TTC549 (cell line): ENCODE measurements at regions not wholly inside any gene's neighbourhood (a gene's known extent, or its start where the extent isn't known, plus 50 kb on each side); places are given as distances from the start of the nearest gene placed in this dataset.
"Not testable (repeated sequence)": the region's sequence is repeated elsewhere in the genome, so short reads cannot be mapped to it uniquely, and the experiment has no call there.

ENCODE experiments used
- FAIRE-seq: peaks from 2 replicates; lab custom pipeline; 2012; peaks lifted over from hg19 to GRCh38; lab: Jason Lieb, UNC

DNA sequence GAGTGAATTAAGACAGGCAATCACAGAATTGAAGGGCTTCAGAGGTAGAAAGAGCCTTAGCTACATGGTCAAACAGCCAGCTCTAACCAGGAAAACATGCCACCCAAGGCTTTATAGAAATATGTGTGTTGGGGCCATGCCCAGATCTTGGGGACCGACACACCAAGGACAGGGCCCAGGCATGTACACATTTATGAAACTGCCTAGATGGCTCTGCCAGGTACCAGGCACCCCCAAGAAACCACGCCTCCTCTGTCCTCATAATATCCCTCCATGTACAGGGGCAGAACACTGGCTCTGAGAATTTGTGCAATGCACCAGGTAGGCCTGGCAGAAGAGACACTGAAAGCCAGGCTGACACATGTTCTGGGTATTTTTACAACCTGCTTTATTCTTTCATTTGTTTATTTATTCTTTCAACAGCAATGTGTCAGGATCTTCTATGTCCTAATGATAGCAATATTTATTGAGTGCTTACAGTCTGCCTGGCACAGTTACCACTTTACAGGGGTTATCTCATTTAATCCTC is 137.9 kb upstream of the LSM14A start:
- no peak for FAIRE-seq

DNA sequence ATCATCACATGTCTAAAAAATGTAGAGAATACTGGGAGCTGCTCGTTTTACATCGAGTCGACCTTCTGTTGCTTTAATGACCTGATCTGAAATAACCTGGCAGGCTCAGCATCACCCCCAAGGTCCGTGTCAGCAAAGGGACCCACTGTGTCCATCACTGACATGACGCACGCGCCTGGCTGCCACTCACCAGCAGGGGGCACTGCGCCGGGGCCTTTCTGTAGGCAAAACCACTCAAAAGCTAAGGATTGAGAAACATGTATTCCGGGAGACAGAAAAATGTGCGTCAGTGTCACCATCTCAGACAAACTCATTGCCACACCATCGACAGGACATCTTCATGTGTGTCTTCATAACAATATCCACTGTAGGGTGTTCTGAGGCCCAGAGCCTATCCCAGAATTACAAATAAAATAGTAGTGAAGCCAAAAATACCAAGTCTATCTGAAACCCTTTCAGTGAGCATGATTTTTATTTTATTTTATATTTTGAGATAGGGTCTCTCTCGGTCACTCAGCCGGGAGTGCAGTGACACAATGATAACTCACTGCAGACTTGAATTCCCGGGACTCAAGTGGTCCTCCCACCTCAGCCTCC is 130.3 kb upstream of the LSM14A start:
- no peak for FAIRE-seq

- FAIRE-seq, result no peak
Measured at GRCh38 chr19:34044021-34044420, 128.3 kb upstream of the LSM14A start.

DNA sequence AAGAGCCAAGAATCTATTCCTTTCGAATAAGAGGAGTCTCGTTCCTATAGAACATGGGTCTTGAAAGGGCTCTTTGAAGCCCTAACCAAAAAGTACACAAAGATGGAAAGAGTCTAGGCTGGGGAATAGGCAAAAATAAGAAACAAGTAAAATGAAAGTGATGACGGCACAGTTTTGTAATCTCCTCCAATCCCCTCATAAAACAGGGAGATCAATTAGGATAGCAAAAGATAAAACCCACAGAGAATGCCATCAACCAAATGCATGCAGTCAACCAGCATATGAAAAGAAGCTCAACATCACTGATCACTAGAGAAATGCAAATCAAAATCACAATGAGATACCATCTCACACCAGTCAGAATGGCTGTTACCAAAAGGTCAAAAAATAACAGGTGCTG is 122.4 kb upstream of the LSM14A start:
- FAIRE-seq, result no peak

- not testable (repeated sequence) for FAIRE-seq
Measured at GRCh38 chr19:34050430-34050829, 121.9 kb upstream of the LSM14A start.

- no peak for FAIRE-seq
Measured at GRCh38 chr19:34051255-34051654, 121.0 kb upstream of the LSM14A start.

- FAIRE-seq, result no peak
Measured at GRCh38 chr19:34057155-34057554, 115.1 kb upstream of the LSM14A start.

DNA sequence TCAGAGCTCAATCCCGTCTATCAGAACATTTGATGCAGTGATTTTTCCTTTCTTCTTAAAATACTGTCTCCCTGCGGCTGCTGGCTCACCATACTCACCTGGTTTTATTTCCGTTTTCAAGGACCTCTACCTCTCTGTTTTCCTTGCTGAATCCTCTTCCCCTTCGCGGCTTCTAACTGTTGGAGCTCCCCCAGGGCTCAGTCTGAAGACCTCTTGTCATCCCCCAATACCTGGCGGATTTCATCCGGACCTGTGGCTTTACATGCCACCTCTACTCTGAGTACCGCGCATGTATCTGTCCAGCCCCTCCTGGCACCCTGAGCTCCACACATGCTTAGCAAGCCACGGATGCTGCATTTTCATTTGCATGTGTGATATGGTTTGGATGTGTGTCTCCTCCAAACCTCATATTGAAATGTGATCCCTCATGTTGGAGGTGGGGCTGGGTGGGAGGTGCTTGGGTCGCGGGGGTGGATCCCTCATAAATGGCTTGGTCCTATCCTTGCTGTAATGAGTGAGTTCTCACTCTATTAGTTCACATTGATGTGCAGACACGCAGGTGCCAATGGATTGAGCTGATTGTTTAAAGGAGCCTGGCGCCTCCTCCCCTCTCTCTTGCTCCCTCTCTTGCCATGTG is 106.2 kb upstream of the LSM14A start:
- FAIRE-seq, result no peak

- no peak for FAIRE-seq
Measured at GRCh38 chr19:34067861-34068271, 104.4 kb upstream of the LSM14A start.

DNA sequence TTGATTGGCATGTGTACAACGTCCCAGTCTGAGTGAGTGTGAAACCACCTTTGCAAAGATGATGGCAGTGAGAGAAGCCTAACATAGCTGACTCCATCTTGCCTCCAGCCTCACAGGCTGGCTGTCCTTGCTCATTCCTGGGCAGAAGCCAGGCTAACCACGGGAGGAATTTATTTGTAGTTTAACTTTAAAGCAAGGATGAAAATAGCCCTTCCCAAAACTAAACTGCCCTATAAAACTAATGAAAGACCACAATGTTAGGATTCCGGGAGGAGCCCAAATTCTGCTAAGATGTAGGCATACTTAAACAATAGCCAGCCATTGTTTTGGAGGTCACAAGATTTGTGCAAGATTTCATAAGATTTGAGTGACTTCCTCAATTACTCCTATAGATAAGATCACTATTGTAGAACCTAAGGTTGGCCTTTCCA is 96.6 kb upstream of the LSM14A start:
- FAIRE-seq, result no peak

GRCh38 chr19:34082289-34083077 is 89.8 kb upstream of the LSM14A start:
- no peak for FAIRE-seq

DNA sequence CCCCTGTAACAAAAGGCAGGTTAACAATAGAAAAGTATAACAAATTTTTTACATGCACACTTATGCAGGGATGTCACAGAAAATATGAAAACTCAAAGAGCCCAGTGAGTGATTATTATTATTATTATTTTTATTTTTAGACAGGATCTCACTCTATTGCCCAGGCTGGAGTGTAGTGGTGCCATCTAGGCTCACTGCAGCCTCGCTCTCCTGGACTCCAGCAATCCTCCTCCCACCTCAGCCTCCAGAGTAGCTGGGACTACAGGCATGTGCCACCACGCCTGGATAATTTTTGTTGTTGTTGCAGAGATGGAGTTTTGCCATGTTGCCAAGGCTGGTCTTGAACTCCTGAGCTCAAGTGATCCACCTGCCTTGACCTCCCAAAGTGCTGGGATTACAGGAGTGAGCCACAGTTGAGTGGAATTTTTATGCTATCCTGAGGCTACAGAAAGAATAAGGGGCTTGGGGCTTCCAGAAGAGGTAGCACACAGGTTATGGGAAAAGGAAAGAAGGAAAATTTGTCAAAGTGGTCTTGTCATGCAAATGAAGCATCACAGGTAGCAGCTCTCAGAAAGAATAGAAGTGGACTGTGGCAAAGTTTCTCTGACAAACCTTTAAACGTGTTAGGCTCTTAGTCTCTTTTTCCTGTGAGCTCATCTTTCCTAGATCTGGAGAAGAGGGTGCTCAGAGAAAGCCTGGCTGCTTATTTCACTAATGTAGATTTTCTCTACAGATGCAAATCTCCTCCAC is 87.7 kb upstream of the LSM14A start:
- FAIRE-seq, result no peak

GRCh38 chr19:34085336-34085735 is 87.0 kb upstream of the LSM14A start:
- no peak for FAIRE-seq

DNA sequence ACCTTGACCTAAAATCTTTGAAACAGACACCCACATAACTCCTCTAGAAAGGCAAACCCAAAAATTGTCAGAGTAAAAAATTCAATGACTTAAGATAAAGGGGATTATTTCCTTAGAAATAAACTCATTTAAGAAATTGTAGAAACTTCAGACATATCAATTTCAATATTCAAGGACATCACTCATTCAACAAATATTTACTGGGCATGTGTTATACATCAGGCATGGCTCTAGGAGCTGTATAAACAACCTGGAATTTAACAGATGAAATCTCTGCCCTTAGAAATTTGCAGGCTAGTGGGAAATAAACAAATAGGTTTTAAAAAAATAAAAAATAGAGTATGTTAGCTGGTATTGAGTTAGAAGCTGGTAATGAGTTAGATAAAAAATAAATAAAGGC is 84.0 kb upstream of the LSM14A start:
- FAIRE-seq, result no peak

DNA sequence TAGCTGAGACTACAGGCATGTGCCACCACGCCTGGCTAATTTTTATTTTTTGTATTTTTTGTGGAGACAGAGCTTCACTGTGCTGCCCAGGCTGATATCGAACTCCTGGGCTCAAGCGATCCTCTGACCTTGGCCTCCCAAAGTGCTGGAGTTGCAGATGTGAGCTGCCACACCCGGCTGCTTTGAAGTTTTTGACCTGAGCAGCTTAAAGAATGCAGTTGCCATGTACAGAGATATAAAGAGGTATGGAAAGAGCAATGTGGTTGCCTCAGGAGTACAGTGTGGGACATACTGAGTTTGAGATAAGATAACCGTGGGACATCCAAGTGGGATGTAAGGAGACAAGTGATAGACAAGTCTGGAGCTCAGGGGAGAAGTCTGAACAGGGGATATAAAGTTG is 82.7 kb upstream of the LSM14A start:
- FAIRE-seq, result no peak

GRCh38 chr19:34094960-34095359 is 77.3 kb upstream of the LSM14A start:
- FAIRE-seq, result no peak

DNA sequence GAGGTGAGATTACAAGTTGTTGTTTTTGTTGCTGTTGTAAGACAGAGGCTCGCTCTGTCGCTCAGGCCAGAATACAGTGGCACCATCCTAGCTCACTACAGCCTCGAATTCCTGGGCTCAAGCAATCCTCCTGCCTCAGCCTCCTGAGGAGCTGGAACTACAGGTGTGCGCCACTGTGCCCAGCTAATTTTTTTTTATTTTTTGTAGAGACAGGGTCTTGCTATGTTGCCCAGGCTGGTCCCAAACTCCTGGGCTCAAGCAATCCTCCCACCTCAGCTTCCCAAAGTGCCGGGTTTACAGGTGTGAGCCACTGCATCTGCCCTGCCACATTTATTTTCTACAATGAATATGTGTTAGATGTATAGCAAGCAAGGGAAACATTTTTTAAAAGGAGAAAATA is 76.9 kb upstream of the LSM14A start:
- FAIRE-seq, result not testable (repeated sequence)

- FAIRE-seq, result peak; percentile 42
Measured at GRCh38 chr19:34096020-34096915, 76.0 kb upstream of the LSM14A start.

DNA sequence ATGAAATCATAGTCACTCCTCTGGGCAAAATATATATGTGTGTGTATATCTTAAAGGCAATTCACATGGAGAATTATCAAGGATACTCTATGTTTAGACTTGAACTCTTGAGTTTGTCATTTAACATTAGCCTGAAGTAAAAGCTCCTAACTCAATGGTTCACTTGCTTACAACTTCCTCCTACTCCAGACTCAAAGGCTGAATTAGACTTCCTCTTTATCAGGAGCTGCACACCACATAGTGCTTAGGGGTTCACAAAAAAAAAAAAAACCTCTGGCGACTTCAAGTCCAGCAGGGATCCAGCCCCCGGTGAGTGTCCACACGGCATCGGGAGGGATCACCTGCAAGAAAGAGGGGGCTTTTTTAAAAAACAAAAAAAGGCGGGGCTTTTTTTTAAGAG is 68.2 kb upstream of the LSM14A start:
- no peak for FAIRE-seq

DNA sequence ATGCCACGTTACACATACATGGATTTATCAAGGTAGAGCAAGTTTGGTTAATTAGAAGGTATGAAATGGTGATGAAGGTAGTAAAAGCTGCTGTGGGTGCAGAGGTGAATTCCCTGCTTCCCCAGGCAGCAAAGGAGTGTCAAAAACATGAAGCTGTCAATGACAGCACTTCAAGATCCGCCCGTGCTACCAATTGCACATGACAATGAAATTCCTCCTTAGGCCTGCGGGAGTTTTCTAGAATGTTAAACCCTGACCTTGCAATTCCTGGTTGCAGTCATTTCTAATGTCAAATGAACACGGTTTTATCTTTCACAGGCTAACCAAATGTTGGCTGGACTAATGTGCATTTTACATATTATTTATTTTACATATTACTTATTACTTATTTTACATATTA is 67.7 kb upstream of the LSM14A start:
- no peak for FAIRE-seq

GRCh38 chr19:34109596-34109995 is 62.7 kb upstream of the LSM14A start:
- FAIRE-seq, result no peak
